Skin epidermis (tissue), 12 donors: ENCODE measurements at regions not wholly inside any gene's neighbourhood (a gene's known extent, or its start where the extent isn't known, plus 50 kb on each side); places are given as distances from the start of the nearest gene placed in this dataset.

ENCODE experiments used
- H3K27ac ChIP-seq, 21 experiments: fragments of 200-600 bp; sonication (generic) in 11 of 21; one replicate each; pipeline ENCODE4 v1.5.0; 2020; ENCODE audit warnings: mild to moderate bottlenecking in 3 of 21, inconsistent platforms in 2 of 21, moderate library complexity in 2 of 21
- H3K4me3 ChIP-seq, 7 experiments: fragments of 200-600 bp; sonication (generic) in 2 of 7; one replicate each; pipeline ENCODE4 v1.5.0; 2020; ENCODE audit warnings: inconsistent platforms in 2 of 7, mild to moderate bottlenecking in 2 of 7, moderate library complexity in 1 of 7

DNA sequence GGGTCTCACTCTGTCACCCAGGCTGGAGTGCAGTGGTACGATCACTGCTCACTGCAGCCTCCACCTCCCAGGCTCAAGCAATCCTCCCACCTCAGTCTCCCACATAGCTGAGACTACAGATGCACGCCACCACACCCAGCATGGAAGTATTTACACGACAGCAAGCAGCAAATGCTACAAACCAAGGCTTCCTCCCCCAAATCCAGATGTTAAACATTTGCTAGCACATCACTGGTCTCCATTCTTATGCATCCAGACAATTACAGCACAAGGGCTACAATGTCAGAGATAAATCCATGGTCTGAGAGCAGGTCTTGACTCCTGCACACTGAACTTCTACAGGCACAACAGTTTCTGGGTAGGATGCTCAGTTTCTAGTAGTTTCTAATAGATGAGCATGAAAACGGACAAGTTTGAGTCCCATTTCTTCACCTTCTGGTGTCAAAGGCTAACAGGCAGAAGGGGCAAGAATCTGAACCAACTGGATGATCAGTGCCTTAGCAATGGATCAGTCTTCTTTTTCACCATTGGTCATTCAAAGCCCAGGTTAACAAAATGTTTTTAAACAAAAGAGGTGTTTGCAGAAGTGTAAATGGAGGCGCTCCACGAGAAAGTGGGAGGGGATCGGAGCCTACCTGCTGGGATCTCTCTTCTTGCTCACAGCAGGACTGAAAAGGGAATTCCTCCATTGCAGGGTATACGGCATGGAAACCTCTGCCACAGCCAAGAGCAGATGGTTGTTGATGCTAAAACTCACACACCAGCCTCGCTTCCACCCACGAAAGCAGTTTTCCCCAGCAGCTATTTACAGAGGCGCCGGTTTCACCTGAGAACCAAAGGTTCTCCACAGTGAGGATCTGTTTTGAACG lies 135.0 kb upstream of the ARL4C start:
- Histone ChIP-seq H3K27ac (peak overlapping the region in 5 of 21 experiments; percentile 19 to 73 (median 52)), H3K4me3 (no peak overlapping the region)

GRCh38 chr2:234630801-234631261 lies 133.9 kb upstream of the ARL4C start:
- no peak overlapping the region for H3K4me3 ChIP-seq
- H3K27ac ChIP-seq, result peak overlapping the region in 1 of 21 experiments; percentile 73

- Histone ChIP-seq H3K4me3 (no peak overlapping the region), H3K27ac (no peak overlapping the region)
These were observed 132.7 kb upstream of the ARL4C start for GRCh38 chr2:234629596-234629995.

- H3K4me3 ChIP-seq, result no peak overlapping the region
- no peak overlapping the region for H3K27ac ChIP-seq
These were observed 132.1 kb upstream of the ARL4C start for GRCh38 chr2:234628953-234629352.

DNA sequence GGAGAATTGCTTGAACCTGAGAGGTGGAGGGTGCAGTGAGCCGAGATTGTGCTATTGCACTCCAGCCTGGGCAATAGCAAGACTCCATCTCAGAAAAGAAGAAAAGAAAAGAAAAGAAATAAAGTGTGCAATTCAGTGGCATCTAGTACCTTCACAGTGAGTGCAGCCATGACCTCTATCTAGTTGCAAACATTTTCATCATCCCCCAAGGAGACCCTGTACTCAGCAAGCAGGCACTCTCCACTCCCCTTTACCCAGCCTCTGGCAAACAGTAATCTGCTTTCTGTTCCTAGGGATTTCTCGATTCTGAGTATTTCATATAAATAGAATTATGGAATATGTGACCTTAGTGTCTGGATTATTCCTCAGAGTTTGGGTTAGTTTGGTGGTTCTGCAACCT lies 130.4 kb upstream of the ARL4C start:
- Histone ChIP-seq H3K4me3 (no peak overlapping the region), H3K27ac (no peak overlapping the region)

DNA sequence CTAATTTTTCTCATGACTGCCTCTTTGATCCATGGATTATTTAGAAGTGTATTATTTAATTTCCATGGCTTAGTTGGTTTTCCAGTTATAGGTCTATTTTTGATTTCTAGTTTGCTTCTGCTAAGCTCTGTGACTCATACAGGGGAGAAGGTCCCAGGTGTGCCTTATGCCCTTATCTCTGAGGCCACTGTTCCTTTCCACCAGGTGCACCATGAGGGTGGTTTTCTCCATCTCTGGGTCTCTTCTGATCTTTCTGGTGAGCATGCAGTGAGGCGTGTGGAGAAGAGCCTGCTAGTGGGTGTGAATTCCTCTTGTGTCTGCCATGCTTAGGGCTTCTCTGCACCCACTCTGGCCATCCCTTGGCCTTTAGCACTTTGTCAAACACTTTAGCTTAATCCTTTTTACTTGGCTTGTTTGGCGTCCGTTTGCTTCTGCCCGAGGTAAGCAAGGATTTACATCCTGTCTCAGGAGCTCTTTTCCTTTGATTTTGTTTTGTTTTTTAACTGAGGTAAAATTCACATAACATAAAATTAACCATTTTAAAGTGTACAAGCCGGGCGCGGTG lies 129.8 kb upstream of the ARL4C start:
- H3K4me3 ChIP-seq, result no peak overlapping the region
- no peak overlapping the region for H3K27ac ChIP-seq

DNA sequence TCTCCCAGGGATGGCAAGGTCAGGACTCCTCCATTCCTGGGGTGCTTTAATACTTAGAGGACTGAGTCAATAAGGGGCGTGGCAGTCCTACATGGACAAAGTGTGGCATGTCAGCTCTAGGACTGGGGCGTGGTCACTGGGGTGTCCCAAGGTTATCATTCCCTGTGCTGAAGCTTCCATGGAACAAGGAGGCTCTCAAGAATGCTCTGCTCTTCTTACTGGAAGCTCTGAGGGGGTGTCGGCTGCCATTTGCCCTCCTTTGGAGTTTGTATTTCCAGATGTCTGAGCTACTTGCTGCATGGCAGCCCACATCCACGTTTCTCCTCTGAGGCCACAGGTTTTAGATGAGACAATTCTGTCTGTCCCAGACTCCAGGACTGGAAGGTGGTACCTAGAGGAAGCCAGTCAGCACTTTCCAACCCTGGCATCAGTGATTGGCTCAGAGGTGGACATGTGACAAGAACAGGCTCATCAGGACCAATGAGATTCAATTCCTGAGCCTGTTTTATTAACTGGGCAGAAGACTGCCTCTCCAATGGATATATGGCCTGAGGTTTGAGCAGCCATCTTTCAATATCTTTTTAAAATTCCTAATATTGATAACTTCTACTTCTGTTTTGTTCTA lies 128.9 kb upstream of the ARL4C start:
- Histone ChIP-seq H3K4me3 (no peak overlapping the region), H3K27ac (no peak overlapping the region)

GRCh38 chr2:234623521-234623991 lies 126.7 kb upstream of the ARL4C start:
- H3K27ac ChIP-seq, result peak overlapping the region in 1 of 21 experiments; percentile 24
- no peak overlapping the region for H3K4me3 ChIP-seq

- H3K4me3 ChIP-seq, result no peak overlapping the region
- H3K27ac ChIP-seq, result no peak overlapping the region
These were observed 124.2 kb upstream of the ARL4C start for GRCh38 chr2:234621120-234621519.

GRCh38 chr2:234620018-234620417 lies 123.1 kb upstream of the ARL4C start:
- H3K4me3 ChIP-seq, result no peak overlapping the region
- no peak overlapping the region for H3K27ac ChIP-seq

DNA sequence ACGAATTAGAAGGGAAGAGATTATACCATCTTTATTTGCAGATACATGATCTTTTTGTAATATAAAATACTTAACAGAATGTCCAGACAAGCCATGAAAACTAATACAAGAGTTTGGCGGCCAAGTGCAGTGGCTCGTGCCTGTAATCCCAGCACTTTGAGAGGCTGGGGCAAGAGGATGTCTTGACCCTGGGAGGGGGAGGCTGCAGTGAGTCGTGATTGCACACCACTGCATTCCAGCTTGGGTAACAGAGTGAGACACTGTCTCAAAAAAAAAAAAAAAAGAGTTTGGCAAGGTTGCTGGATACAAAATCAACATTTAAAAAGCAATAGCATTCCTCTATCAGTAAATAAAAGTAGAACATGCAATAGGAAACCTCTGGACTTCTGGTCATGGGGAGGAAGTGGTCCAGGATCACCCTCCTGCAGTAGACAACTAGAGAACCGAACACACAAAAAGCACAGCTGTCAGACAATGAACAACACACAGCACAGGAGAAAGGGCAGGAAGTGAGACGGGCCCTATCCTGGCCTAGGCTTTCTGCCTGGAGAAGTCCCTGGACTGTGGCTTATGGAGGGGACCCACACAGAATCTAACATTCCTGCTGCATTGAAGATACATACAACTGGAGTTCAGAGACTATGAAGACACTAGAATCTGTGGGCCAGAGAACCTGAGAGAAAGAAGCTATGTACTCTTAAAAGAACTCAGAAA lies 118.9 kb upstream of the ARL4C start:
- H3K4me3 ChIP-seq, result no peak overlapping the region
- H3K27ac ChIP-seq, result no peak overlapping the region

DNA sequence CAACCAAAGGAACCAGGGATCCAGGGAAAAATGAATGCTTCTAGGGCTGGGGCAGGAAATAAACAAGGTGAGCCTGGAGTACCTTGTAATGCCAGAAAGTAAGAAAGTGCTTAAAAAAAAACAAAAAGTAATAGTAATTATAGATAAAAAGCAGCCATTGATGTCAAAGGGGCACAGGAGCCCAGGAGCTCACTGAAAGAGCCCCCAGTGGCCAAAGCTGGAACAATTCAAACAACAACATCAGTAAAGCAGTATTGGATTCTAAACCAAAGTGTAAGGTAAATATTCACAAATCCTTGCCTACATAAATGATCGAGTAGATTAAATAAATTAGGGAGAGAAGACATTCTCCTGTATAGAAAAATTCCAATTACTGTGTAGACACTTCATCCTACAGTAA lies 114.3 kb upstream of the ARL4C start:
- Histone ChIP-seq H3K27ac (no peak overlapping the region), H3K4me3 (no peak overlapping the region)

GRCh38 chr2:234608946-234609345 lies 112.1 kb upstream of the ARL4C start:
- H3K4me3 ChIP-seq, result no peak overlapping the region
- no peak overlapping the region for H3K27ac ChIP-seq

GRCh38 chr2:234607691-234608090 lies 110.8 kb upstream of the ARL4C start:
- Histone ChIP-seq H3K4me3 (no peak overlapping the region), H3K27ac (no peak overlapping the region)

DNA sequence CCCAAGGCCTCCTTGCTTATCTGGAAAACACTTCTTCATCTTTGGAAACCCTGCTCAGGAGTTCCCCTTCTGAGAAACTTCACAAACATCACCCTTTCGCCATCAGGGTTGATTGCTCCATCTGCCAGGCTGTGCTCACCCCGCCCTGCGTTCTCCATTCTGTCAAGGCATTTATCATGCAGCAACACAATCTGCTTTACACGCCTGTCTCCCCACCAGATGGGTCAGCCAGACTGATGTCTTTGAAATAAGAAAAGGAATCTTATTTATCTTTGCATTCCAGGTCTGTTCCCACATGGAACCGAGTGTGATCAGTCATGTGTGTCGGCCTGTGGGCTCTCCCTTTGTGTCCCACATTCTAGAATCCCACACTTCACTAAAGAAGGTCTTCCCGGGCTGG lies 110.0 kb upstream of the ARL4C start:
- Histone ChIP-seq H3K4me3 (no peak overlapping the region), H3K27ac (no peak overlapping the region)

DNA sequence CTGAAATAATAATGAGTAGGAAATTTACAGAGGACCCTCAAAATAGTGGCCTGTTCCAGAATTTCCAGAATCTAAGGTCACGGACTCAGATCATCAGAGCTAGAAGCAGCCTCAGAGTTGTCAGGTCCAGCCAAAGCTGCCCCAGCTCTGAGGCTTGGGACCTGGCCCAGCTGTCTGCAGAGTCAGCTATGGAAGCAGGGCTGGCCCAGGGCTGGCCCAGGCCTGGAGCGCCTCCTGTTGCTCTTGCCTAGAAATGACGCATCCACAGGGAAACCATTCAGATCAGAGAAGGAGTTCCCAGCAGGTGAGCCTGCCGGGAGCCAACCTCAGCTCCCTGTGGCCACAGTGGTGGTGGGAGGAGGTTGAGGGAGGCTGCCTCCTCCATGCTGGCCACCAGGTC lies 106.7 kb upstream of the ARL4C start:
- Histone ChIP-seq H3K4me3 (no peak overlapping the region), H3K27ac (no peak overlapping the region)

GRCh38 chr2:234601213-234601612 lies 104.3 kb upstream of the ARL4C start:
- no peak overlapping the region for H3K4me3 ChIP-seq

DNA sequence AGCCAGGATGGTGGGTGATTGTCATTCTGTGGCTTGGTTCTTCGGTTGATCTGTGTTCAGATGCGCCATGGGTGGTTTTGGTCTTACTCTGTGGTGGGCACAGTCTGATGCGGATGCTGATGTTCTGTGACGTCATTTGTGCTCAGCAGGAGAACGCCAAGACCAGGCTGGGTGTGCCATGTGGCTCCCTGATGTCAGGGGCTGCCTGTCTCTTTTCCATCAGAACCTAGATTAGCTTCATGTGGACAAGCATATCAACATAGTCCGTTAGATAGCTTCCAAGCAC lies 100.6 kb upstream of the ARL4C start:
- H3K4me3 ChIP-seq, result no peak overlapping the region
- H3K27ac ChIP-seq, result no peak overlapping the region

More at GRCh38 chr2:234601213-234601612, 104.3 kb upstream of the ARL4C start:
- H3K27ac ChIP-seq, result no peak overlapping the region

- no peak overlapping the region for H3K27ac ChIP-seq
- H3K4me3 ChIP-seq, result no peak overlapping the region
These were observed 100.1 kb upstream of the ARL4C start for GRCh38 chr2:234596696-234597575.
